Left cardiac atrium (tissue), 4 donors: ENCODE measurements at regions not wholly inside any gene's neighbourhood (a gene's known extent, or its start where the extent isn't known, plus 50 kb on each side); places are given as distances from the start of the nearest gene placed in this dataset.
"Not testable (repeated sequence)": the region's sequence is repeated elsewhere in the genome, so short reads cannot be mapped to it uniquely, and the experiment has no call there.

ENCODE experiments used
- ATAC-seq, 2 donors: fragments of 200-7000 bp; cut with Tn5 transposase; one replicate each; pipeline ENCODE4 v1.9.1; 2020; ENCODE audit warnings: mild to moderate bottlenecking in 2 of 2, moderate library complexity in 2 of 2
- DNase-seq: peaks from one replicate; pipeline ENCODE4 v3.0.0-alpha.2; 2020
- intact Hi-C, 2 donors: fragments of 100-400 bp; cut with DNase I; formaldehyde crosslinking; loops; one replicate each; pipeline versions ENCODE4 v1.14.1 to v1.15.1; 2022 to 2023
- donor health status: DM: no; HTN: yes; CAD: no.
- donor health status: DM: no; HTN: yes; CAD: no; lungs with severe emphysema.
- donor health status: DM: yes; HTN: yes; CAD: no.
- donor health status: Dilated cardiomyopathy.

DNA sequence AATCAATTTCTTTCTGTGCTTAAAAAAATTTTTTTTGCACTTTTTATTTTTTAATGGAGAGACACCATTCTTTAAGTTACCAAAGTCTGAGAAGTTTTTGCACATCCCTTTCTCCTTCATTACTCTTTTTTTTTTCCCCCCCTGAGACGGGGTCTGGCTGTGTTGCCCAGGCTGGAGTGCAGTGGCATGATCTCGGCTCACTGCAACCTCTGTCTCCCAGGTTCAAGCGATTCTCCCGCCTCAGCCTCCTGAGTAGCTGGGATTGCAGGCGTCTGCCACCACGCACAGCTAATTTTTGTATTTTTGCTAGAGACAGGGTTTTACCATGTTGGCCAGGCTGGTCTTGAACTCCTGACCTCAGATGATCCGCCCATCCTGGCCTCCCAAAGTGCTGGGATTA is 104.3 kb downstream of the UTRN start:
- ATAC-seq, intact Hi-C loops, DNase-seq: not testable (repeated sequence)

DNA sequence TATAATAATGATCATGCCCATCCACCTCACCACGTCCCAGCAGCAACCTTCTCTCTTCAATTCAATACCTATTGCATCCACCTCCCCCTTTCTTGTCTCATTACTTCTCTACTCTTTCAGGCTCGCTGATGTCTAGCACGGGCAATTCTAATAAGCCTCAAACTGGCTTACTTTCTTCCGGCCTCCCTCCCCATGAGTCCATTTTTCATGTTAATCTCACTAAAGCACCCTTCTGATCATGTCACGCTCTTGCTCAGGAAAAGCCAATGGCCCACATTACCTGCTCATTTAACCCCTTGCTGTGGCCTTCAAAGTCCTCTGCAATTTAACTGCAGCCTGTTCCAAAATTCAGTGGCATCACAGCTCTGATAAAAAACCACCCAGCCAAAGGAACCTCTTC is 105.1 kb downstream of the UTRN start:
- intact Hi-C loops, result no loop called here
- ATAC-seq (no peak), DNase-seq (no peak)

DNA sequence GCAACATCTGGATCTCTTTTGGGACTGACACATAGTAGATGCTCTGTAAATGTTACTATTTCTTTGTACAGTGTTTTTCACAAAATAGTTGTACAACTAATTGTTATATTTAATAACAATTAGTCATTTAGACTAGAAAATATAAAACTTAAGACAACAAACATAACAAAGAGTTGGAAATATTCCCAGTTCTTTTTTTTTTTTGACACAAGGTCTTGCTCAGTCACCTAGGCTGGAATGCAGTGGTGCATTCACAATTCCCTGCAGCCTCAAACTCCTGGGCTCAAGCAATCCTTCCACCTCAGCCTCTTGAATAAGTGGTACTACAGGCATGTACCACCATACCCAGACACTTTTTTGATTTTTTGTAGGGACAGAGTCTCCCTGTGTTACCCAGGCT is 105.8 kb downstream of the UTRN start:
- ATAC-seq (no peak), DNase-seq (no peak)
- intact Hi-C loops, result no loop called here

DNA sequence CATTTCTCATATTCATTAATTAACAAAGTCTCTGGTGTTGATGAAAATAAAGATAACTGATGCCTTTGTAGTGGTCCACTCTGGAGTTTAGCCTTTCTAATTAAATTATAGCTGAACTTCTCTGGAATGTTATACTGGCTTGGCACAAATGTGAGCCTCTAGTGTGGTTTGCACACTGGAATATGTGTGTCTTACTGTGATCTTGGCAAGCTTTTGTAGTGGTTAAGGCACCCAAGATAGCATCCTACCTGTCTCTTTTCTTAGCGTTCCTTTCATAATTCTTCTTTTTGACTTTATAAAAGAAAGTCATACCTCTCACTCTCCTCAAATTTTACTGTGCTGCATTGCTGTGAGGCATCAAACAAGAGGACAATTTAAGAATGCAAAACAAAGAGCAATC is 107.4 kb downstream of the UTRN start:
- intact Hi-C loops, result no loop called here
- ATAC-seq (no peak), DNase-seq (no peak)

DNA sequence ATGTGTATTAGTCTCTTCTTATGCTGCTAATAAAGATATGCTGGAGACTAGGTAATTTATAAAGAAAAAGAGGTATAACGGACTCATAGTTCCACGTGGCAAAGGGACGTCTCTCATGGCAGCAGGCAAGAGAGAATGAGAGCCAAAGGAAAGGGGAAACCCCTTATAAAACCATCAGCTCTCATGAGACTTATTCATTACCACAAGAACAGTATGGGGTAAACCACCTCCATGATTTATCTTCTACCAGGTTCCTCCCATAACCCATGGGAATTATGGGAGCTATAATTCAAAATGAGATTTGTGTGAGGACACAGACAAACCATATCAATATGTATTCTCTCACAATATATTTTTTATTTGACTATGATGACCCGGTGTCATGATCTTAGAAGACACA is 109.1 kb downstream of the UTRN start:
- no peak for ATAC-seq
- DNase-seq, result no peak
- intact Hi-C loops, result no loop called here

DNA sequence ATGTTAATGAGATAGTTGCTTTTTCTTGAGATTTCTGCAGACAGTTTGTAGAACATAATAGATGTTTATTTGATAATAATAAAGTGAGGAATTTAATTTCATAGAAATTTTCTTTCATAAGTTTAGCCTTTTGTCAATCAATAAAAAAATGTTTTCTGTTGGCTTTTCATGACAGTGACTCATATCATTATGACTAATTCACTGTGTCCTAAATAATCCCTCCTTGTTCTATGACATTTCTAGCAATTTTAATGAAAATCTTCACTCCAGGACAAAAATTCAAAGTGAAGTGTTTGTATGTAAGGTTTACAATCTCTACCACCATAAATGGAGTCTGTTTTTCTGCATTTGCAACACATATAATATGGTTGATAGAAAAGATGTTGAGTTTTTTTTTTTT is 109.9 kb downstream of the UTRN start:
- no peak for ATAC-seq
- intact Hi-C loops, result no loop called here

DNA sequence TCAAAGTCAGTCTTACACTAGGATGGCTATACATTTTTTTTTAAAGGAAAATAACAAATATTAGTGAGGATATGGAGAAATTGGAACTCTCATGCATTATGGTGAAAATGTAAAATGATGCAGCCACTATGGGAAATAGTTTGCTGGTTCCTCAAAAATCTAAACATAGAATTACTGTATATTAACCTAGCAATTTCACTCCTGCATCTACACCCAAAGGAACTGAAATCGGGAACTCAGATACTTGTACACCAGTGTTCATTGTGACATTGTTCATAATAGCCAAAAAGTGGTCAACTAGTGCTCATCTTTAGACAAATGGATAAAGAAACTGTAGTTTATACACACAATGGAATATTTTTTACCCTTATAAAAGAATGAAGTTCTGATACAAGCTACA is 110.7 kb downstream of the UTRN start:
- no peak for ATAC-seq
- intact Hi-C loops, result no loop called here
- no peak for DNase-seq

More for the DNA sequence above, 109.9 kb downstream of the UTRN start:
- DNase-seq, result no peak

DNA sequence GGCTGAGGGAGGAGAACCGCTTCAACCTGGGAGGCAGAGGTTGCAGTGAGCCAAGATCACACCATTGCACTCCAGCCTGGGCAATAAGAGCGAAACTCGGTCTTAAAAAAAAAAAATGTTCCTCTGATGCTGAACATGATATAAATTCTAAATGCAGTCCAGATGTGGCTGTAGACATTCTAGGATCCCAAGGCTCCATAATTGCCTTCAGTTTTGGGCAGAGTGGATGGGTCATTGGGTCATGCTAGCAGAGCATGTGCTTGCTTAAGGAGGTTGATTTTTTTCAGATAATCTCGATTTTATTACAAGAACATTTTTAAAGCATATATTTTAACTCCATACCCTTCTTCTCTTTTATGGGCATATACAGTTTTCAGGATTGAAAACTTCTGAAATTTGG is 112.0 kb downstream of the UTRN start:
- intact Hi-C loops, result no loop called here
- ATAC-seq, result no peak
- DNase-seq, result no peak

DNA sequence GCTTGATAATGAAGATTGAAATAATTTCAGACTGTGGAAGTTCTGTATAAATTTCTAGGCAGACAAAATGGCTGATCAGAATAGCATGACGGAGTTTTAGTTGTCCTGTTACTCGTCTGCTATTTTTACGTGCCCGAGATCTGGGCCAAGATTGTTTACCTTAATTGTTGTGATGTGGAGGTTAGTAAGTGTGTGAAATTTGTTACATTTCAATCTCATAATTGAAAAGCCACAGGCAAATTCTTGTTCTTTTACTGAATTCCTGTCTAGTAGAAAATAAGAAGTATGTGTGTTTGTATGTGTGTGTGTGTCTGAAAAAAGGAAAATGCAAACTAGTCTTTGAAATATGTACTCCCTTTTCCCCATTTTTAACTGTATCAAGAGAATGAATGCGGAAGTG is 115.2 kb downstream of the UTRN start:
- ATAC-seq (no peak), DNase-seq (no peak)
- intact Hi-C loops, result no loop called here

DNA sequence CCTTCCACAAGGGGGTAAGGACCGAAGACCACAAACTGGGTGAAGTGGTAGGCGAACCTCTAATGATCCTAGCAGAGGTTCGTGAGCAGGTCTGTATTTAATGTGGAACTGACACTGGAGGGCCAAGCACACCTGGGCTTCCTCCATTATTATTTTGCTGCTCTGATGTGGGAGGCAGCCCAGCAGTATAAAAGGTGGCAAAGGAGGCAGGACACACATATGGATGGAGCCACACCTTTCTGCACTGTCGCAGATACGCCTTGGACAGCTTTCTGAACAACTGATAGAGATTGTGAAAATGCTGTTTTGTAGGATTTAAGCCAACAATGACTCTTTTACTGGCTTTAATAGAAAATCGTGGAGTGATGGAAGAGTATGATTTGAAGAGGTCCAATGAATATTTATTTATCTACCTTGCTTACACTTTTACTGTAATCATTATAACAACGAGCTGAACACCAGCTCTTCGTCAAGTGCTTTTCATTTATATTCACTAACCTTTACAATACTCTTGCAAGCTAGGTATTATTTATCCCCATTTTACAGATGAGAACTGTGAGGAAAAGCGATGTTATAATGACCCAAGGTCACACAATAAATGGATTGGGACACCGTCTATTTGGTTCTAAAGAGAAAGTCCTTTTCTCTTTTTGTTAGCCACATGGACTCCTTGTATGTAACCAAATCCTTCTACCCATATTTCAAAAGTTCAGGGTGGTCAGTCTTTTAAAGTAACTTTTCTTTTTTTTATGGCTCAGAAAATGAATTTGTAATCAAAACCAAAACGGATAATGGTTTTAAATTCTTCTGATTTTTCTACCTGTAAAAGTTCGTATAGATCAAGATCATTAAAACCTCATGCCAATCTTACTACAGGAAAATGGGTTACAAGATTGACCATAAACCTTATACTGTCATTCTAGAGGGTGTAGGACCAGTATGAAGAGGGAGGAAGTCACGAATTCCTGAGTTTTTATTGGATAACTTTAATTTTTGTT is 116.9 kb downstream of the UTRN start:
- DNase-seq (no peak), ATAC-seq (no peak)
- intact Hi-C loops, result no loop called here

DNA sequence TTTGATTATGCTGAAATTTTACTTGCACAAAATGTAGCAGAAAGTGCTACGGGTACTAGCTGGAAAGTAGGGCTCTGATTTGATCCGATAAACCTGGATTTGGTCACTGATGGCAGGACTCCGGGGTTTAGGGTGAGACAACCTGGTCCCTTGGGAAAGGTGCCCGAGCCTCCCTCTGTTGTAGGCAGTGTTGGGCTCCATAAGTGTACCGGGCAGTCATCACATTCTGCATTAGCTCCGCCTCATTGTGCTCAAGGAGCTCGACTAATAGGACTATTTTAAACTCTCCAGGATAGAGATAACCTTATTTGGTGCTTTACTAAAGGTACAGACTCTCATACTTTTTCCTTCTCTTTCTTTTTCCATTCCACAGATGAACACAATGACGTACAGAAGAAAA is 117.6 kb downstream of the UTRN start:
- ATAC-seq (no peak), DNase-seq (no peak)
- intact Hi-C loops, result no loop called here

DNA sequence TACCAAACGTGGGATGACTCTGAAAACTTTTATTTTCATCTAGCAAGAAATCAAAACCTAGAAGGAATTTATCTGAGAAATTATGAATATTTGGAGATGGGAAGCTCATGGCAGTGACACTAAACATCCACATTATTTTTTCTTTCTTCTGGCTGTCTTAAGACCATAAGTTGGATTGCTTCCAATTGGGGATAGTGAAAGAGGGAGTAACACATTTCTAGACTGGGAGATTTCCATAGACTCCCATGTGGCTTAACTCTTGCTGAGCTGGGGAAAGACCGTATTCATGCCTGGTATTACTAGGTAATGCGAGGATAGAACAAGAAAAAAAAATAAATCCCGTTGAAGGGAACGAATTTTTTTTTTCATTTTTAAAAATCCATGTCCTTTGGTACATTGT is 120.0 kb downstream of the UTRN start:
- DNase-seq (no peak), ATAC-seq (peak in 1 of 2 donors; percentile 60)
- intact Hi-C loops, result no loop called here

DNA sequence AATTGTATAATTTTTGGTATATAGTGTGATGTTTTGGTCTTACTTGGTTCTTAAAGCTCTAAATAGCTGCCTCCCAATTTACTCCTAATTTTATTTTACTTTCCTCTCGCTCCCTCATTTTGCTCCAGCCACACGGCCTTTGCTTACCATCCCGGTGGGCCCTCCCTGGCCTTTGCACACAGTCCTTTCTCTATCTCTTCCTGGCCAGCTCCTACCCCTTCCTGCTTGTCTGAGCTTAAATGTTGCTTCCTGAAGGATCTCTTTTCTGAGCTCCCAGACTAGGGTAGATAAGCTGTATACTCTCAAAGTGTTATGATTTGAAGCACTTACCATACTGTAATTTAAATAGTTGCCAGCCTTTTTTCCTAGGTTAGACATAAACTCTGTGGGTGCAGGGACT is 121.7 kb downstream of the UTRN start:
- DNase-seq (peak; percentile 24), ATAC-seq (peak in 1 of 2 donors; percentile 51)
- intact Hi-C loops, result no loop called here

DNA sequence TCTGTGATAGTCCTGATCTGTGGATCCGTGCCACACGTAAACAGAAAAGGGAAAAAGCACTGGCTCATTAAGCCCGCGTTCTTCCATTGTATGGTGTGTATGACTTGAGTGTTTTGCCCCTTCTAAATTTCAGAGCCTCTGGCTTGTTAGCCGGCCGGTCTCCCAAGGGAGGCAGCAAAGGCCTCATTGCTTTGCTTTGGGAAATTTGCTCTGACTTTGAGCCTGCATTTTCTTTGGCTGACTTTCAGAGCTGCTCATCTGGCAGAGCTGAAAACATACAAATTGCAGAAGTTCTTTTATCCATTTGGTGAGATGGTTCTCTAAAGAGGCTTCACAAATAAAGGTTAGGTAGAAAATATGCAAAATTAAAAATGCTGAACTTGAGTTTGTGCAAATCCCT is 123.0 kb downstream of the UTRN start:
- DNase-seq (peak; percentile 63), ATAC-seq (peak; percentile 70 to 87)
- intact Hi-C loops, result no loop called here

DNA sequence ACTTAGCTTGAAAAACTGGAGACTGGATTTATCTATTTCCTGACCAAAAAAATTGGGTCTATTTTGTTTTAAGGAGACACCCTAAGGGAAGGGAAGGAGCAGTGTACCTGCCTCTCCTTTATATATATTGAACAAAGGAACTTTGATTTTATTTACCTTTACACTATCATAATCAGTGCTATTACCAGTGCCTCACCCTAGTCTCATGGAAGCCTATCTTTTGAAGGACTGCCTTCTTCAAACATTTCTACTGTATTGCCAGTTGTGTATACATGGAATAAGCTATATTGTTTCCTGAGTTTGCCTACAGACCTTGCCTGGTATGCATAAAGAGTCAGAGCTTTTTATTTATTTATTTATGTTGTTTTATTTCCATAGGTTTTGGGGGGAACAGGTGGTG is 124.9 kb downstream of the UTRN start:
- intact Hi-C loops, result no loop called here
- DNase-seq (no peak), ATAC-seq (no peak)

DNA sequence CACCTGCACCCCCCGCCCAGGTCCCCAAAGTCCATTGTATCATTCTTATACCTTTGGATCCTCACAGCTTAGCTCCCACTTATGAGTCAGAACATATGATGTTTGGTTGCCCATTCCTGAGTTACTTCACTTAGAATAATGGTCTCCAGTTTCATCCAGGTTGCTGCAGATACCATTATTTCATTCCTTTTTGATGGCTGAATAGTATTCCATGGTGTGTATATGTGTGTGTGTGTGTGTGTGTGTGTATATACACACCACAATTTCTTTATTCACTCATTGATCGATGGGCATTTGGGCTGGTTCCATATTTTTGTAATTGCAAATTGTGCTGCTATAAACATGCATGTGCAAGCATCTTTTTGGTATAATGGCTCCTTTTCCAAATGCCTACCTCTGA is 125.4 kb downstream of the UTRN start:
- intact Hi-C loops, DNase-seq, ATAC-seq: not testable (repeated sequence)

DNA sequence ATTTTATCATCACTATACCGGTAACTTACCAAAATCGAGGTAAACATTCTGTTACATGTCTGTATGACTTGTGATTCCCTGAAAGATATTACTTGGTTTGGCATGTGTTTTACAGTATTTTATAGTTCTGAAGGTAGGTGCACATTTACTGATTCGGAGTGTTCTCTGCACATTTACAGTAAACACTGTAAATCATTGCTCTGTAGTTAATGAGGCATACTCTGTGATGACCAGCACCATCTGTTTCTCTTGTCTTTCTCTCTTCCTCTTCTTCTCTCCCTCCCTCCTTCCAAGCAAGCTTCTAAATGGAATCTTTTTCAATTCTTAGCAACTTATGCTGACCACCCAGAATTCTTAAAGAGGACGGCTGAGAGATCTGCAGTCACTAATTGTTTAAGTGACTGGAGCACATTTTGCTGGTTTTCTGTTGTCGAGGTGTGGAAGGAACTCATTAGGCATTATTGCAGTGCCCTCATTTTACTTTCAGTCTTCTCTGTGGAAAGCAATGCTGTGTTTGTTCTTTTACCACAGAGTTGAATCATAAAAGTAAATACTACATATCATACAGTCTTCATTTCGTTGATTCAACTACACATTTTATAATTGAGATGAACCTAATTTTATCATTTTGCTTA is 126.5 kb downstream of the UTRN start:
- intact Hi-C loops, result no loop called here
- no peak for DNase-seq
- ATAC-seq, result no peak

DNA sequence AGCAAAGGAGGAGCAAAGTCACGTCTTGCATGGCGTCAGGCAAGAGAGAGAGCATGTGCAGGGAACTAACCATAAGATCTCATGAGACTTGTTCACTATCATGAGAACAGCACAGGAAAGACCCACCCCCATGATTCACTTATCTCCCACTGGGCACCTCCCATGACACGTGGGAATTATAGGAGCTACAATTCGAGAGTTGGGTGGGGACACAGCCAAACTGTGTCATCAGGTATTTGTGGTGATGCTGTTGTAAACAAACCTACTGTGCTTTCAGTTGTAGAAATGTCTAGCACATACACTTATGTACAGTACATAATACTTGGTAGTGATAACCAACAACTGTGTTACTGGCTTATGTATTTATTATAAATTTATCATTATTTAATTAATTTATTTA is 128.3 kb downstream of the UTRN start:
- DNase-seq (no peak), ATAC-seq (no peak)
- intact Hi-C loops, result no loop called here

DNA sequence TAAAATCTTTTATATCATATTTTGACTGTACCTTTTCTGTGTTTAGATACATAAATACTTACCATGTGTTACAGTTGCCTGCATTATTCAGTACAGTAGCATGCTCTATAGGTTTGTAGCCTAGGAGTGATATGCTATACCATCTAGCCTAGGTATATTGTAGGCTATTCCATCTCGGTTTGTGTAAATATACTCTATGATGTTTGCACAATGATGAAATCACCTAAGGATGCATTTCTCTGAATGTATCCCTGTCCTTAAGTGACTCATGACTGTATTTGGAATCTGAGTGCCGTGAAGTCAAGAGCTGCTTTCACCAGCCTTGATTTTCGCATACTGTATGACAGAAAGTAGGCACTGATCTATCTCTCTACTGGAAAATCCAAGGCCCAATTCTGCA is 129.9 kb downstream of the UTRN start:
- DNase-seq (no peak), ATAC-seq (peak in 1 of 2 donors; percentile 65)
- intact Hi-C loops, result no loop called here

DNA sequence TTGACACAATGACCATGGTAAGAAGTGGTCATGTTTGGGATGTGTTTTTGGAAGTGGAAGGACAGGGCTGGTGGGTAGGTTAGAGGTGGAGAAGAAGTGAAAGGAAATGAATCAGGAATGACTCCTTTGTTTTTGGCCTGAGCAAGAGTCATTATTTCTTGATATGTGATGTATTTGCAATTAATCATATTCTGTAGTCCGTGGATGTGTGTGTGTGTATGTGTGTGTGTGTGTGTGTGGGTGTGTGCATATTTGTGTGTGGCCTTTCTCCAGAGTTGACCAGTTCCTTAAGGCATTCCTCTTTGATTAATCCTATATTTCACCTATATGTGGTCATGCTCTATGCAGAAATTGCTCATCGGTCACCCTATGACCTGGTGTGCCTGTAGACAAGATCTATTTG is 130.7 kb downstream of the UTRN start:
- peak in 1 of 2 donors; percentile 12 for ATAC-seq
- no peak for DNase-seq
- intact Hi-C loops, result no loop called here

DNA sequence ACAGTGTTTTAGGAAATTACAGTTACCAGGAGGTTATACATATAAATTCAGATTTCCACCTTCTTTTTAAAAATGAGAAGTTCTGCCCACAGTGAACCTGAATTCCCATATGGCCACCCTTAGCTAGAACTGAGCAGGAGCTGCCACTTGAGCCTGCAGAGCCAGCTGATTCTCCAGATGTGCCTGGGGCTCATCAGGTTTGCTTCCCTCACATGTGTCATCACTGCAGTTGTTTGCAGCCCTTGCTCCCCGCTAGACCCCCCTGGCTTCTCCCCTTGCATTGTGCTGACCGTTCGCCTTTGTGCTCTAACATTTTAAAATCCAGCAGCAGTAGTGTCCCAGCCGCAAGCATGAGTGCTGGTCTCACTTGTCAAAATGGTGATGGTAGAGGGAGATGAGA is 131.1 kb downstream of the UTRN start:
- ATAC-seq (no peak), DNase-seq (no peak)
- intact Hi-C loops, result no loop called here
